HG02981 (cell line): ENCODE measurements at regions not wholly inside any gene's neighbourhood (a gene's known extent, or its start where the extent isn't known, plus 50 kb on each side); places are given as distances from the start of the nearest gene placed in this dataset.

Experiments used
- ATAC-seq: cut with Tn5 transposase; IDR thresholded peaks from one replicate; pipeline ENCODE4 v1.9.1; 2021; ENCODE audit warnings: mild to moderate bottlenecking, moderate library complexity; ENCODE audit not compliant: unreplicated experiment

DNA sequence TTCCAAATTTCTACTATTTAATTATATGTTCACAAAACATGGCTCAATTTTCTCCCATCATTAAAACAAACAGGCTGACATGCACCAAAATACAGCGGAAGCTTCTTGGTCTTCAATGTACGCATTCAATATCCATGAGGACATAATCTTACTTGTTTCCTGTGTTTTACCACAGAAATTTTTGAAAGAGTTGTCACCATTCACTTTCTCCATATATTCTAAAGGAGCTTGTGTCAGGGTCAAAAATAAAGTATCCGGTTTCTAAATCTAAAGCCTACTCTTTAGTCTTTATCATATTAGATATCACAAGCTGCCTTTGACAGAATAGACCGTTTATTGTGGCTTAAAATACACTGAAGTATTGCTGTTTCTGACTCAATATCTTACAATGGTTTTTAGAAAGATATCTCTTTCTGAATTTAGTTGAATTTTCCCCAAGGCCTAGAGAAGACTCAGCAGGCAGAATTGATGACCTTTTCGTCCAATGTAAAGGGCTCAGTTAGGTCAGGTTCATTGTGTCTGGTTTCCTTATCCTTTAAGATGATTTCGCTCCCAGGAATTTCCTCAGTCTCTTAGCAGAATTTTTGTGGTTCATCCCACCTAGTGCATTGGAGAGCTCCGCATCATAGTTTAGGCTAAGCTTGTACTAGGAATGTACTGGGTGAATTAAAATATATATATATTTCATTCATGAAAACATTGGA is 717.2 kb downstream of the NCAM2 start:
- no peak for ATAC-seq

DNA sequence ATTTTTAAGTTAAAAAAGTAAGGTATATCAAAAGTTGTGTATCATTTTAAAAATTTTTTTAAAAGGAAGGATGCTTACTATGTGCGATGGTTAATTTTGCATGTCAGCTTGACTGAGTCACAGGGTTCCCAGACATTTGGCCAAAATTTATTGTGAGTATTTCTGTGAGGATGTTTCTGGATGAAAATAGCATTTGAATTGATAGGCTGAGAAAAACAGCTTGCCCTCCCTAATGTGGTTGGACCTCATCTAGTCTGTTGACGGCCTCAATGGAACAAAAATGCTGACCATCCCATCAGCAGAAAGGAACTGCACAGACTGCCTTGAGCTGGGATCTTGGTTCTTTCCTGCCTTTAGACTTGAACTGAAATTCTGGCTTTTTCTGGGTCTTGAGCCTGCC is 724.5 kb downstream of the NCAM2 start:
- ATAC-seq, result no peak

DNA sequence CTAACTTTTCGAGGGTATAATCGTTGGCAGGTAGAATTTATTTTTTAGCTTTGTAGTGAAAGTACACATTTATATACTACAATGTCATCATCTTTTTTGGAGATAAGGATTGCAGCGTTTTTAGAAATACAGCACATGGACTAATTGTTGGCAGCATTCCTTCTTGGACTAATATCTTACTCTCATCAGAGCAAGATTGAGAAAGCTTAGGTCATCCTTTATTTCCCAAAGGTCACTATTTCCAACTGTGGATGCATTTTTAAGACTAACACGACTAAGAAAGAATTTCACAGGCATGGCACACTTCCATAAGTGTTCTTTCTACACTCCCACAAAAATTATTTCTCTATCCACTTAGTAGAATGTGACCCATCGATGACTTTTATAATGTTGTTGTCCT is 732.3 kb downstream of the NCAM2 start:
- ATAC-seq, result no peak

DNA sequence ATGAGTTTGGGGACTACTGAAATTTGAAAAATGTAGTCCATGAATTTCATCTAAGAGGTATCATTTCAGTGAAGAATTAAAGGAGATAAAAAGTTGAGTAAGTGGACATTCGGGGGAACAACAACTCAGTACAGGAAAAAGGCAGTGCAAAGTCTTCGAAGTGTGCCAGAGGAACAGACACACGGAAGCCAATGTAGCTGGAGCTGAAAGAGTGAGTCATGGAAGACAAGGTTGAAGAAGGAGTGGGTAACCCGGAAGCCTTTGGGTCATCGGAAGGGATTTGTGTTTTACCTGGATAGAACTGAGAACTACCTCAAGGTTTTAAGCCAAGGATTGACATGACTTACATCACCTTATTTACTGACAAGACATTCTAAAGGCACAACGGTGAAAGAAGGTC is 733.4 kb downstream of the NCAM2 start:
- no peak for ATAC-seq

DNA sequence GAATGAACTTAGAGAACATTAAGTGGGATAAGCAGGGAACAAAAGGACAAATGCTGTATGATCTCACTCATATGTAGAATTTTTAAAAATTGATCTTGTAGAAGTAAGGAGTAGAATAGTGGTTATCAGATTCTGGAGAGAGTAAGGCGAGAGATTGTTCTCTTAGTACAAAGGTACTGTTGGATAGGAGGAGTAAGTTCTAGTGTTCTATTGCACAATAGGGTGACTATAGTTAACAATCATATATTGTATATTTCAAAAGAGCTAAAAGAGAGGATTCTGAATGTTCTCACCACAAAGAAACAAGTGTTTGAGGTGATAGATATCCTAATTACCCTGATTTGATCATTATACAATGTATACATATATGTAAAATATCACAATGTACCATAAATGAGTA is 735.9 kb downstream of the NCAM2 start:
- ATAC-seq, result no peak

DNA sequence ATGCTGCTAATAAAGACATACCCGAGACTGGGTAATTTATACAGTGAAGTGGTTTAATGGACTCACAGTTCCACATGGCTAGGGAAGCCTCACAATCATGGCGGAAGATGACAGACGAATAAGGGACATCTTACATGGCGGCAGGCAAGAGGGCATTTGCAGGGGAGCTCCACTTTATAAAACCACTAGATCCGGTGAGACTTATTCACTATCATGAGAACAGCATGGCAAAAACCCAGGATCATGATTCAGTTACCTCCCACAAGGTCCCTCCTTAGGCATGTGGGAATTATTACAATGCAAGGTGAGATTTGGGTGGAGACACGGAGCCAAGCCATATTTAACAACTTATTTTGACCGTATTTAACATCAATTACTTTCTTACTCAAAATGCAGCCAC is 739.0 kb downstream of the NCAM2 start:
- ATAC-seq, result no peak

DNA sequence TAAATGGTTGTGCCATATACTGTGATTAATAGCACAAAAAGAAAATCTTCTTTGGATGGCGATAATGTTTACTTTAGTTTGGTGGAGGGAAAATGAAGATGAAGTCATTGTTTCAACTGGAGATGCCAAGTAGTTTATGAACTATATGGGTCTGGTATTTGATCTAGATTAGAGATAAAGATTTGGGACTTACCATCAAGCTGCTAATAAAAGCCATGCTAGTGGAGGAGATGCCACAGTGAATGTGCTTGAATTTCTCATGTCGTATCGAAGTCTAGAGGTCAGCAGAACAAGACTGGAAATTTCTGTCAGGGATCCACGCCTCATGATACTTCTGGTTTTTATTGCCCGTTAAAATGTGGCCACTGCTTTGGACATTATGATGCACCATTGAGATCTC is 742.0 kb downstream of the NCAM2 start:
- ATAC-seq, result no peak

DNA sequence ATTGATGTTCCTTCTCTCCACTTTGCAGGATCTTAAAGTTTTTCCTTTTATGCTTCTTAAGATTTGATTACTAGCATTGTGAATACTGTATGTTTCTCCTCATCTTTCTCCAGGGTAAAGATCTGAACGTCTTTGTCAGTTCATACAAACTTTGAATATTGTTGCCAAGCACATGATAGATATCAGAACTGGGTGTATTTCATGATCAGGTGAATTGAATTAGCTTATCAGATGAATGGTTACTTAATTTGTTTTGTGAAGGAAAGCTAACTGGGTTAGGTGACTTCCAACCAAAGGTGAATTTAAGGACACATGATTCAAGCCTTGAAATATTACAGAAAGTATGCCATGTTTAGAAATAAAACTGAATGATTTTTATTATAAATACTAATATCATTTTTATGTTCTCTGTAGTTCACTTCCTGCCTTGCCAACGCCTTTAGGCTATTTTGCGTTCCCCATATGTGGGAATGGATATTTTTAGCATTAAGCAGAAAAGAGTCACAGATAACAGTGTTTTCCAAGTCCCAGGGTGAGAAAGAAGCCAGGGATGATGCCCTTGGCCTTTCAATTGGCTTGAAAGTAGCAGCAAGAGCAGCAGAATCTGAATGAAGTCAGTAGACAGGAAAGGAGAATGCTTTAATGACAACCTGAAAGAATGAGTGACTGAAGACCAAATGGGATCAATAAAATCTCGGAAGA is 752.1 kb downstream of the NCAM2 start:
- no peak for ATAC-seq

DNA sequence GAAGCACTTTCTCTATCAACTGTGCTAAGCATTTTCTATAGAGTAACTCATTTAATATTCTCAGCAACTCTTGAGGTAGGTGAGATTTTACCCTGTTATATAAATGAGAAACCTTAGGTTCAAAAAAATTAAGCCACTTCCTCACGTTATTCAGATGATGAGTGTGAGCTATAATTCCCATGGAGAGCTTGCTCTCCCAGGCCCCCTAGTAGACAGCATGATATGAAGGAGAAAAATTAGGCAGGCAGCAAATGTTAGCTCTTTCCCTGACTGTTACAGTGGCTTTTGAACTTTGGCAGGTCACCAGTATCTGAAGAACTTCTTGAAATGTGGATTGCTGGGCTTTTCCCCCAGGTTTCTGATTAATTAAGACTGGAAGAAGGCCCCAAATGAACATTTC is 753.1 kb downstream of the NCAM2 start:
- ATAC-seq, result no peak

DNA sequence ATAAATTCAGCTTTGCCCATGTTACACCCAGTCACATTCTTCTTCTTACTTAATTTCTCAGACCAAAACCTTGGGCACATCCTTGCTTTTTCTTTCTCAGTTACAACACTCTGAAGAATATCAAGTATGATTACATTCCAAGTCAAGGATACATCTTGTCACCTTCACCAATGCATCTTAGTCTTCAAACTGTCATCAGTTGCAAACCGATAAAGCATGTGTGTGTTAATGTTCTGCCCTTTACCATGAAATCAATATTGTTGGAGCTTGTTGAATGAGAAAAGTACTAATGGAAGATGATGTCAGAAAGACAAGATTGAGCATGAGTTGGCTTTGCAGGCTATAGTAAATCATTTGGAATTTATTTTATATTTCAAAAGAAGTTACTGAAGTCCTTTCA is 764.6 kb downstream of the NCAM2 start:
- ATAC-seq, result no peak

DNA sequence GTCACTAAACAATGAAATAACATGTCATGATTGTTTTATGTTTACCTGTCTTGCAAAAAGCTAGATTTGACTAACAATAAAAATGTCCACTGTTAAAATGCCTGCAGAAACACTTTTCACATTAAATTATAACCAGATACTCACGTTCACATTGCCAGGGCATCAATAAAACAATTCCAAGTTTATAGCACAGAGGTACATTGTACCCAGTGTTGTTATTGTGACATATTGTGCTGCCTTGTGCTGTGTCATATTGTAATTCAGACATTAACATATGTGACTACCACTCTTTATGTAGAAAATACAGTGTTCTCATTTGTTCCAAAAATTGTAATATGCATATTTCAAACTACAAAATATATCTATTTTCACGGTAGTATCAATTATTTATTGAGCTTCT is 766.1 kb downstream of the NCAM2 start:
- no peak for ATAC-seq

DNA sequence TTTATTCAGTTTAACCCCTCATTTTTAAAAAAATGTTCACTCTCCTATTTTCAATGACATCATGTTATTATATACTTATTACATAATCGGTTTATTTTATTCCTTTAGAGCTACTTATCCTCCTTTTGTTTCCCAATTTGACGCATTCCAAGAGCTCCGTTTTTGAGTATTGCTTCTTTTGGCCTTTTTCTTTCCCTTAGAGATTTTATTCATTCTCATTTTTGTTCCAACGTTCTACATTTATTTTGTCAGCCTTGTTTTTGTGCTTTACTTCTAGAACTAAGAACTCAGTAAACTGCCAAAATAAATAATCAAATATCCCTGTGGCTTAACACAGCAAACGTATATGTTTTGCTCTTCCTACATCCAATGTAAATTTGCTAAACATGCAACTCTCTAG is 769.1 kb downstream of the NCAM2 start:
- ATAC-seq, result no peak

DNA sequence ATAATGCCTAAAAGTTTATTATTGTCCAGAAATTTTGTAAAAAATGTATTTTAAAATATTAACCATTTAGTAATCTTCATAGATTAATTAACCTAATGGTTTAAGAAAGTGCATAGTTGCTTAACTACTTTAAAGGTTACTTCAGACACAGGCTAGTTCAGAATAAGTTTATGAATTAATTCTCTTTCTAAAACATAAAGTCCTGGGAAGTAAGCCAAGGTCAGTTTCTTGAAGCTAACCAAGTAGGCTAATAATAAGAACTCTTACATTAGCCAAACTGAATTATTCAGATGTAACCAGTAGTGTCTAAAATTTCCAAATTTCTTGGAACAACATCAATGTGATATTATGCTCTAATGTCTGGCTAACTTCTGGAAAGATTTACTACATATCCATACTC is 790.4 kb downstream of the NCAM2 start:
- ATAC-seq, result no peak

DNA sequence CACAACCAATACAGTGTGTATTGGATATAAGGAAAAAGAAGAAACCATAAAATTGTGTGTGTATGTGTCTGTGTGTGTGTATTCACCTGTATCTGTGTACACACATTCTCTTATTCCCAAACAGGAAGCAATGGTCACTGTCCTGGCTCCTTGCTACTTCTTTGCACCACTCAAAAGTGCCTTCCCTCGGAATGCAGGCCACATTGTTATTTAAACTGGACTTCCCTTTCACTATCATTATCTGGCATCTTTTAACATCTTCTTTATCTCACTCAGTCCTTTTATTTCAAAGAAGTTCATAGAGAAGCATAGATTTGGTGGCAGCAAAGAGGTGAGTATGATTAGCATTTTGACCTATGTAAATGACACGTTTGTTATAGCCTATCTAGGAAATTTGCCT is 803.7 kb downstream of the NCAM2 start:
- ATAC-seq, result no peak

DNA sequence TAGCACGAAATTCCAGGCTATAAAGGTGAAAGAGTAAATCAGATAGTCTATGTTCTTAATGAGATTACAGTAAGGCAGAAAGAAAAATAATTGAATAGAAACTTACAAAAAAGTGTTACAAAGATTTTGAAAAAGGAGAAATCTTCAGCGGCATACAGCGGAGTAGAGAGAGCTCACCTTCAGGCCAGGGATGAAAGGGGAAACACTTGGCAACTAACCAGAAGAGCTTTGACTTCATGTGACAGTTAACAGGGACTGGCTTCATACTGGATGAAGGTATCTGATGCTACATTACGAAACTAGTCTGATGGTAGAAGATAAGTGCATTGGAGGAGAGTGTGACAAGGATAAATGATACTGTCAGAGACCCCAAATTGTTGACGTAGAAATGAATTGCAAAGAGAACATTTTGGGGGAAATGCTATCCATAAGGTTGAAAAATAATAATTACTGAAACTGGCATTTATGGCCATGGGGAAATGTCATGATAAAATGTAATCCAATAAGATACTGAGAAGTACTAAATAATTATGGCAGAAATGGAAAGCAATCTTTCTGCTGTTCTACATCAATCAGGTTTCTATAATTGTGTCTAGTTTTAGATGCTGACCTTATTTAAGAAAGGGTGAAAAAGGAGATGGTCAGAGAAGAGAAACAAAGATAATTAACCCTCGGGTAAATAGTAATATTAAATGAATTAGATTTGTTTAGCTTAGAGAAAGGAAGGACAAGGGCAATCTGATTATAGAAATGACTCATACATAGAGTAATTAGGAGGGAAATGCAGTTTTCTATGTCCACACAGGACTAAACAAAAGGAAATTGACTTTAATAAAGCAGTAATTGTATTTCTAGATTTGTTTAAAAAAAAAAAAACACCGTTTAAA is 808.7 kb downstream of the NCAM2 start:
- ATAC-seq, result no peak

DNA sequence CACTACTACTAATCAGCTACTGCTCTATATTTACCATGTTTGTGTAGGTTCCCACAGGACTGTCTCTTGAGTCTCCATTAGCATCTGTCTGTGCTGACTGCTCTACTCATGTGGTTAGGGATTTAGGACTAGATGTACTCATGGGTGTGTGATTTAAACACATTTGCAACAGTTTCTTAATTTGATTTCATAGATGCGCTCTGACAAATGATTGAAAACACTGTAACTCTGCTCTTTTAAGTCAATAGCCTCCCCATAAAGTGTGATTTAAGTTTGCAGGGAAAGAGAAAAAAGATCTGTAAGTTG is 809.3 kb downstream of the NCAM2 start:
- ATAC-seq, result no peak

DNA sequence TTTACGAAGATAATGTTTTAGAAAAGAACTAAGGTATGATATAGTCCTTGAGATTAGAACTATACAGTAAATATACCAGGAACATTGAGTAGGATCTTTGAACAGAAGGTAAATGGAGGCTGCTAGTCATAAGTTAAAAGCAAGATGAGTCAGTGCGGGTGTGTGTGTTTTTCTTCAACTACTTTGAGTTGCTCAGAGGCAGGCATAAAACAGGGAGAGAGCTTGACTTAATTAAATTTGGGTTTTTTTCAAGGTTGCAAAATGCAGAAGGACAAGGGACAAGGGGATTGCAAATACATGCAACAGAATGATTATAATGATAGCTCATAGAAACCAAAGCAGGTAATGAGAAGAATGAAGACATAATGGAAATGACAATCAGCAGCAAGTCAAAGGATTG is 815.1 kb downstream of the NCAM2 start:
- no peak for ATAC-seq

DNA sequence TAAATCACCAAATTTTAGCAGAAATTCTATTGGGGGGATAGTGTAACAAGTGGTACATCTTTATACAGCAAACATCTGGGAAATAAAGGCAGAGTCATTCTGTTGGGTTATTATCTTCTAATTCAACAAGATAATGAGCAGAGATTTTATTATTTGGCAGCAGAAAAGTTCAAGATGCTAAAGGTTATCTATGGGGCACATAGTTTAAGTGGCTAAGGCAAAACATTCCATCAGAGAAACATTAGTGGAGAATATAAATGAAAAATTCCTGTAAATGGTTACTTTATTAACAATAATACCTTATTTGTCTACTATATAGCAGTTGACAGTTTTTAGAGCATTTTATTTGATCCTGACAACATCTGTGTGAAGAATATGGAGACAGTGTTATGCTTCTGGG is 815.7 kb downstream of the NCAM2 start:
- ATAC-seq, result no peak

DNA sequence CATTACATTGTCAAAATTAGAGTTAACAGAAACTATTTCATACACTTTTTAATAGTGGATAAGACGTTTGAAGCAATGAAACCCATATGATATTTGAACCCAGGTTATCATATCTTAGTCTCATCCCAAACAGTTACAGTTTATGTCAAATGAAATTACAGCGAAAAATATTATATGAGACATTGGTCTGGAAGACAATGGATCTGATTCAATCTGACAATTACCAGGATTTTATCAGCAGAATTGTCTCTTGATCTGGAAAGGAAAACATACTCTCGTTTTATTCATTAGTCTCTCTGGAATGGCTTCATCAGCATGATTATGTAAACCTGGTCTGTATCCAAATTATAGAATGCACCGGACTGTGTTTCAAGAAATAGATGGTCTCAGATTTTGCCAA is 818.6 kb downstream of the NCAM2 start:
- ATAC-seq, result no peak

DNA sequence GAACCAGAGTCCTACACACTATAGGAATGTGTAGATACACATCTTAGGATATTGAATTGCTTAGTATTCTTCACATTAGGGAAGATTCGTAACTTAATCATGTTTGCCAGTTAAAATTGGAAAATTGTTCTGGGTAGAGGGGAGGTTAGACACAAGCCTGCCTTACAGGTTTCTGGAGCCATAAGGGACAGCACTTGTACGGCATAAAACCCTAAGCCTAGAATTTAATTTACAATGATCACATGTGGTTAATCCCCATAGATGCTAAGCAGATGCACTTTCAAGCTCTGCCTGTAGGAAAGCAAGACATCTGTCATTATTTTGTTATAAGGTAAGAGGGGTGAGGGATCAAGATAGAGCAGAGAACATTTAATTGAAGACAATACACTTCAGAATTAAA is 820.7 kb downstream of the NCAM2 start:
- ATAC-seq, result no peak

DNA sequence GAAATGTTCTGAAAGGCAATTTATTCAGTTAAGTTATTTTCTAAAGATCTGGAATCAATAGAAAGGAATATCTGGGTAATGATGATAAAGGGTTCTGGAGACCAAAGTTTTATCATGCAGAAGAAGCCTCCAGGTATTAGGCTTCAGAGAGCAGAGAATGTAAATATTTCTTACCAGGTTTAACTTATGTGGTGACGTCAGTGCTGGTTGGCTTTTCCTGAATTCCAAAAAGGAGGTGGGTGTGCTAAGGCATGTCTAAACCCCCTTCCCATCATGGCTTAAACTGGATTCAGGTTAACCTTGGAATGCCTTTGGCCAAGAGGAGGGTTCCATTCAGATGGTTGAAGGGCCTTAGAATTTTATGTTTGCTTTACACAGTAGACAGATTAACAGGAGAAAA is 829.9 kb downstream of the NCAM2 start:
- no peak for ATAC-seq

DNA sequence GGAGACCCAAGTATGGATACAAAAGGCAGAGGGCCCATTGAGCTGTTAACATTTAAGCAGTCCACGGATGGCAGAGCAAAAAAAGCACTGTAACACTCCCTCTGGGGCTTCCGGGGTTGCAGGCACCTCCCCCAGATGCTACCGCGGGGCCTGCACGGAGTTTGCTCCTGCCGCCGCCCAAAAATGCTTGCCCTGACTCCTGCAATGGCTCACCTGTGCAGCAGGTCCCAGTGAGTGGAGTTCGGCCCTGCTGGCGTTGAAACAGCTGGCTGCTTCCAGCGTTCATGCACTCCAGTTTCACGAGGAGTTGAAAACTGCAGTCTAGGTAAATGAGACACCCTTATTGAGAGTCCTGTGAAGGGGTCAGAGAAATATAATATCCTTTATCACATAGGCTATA is 832.8 kb downstream of the NCAM2 start:
- ATAC-seq, result no peak
